T-helper 1 cell treated with Interleukin-12 subunit alpha and Interleukin-12 subunit beta and Interleukin-4 antibody, amounts not matched to agents 30 μg/mL and 1 μg/mL, for 36 hours (primary cell): ENCODE measurements at regions not wholly inside any gene's neighbourhood (a gene's known extent, or its start where the extent isn't known, plus 50 kb on each side); places are given as distances from the start of the nearest gene placed in this dataset.
"Not testable (repeated sequence)": the region's sequence is repeated elsewhere in the genome, so short reads cannot be mapped to it uniquely, and the experiment has no call there.

Experiments used
- H3K27ac Mint-ChIP-seq: one replicate; pipeline ENCODE4 v1.8.0; 2021; ENCODE audit warnings: mild to moderate bottlenecking, mixed read lengths
- H3K27me3 Mint-ChIP-seq: one replicate; pipeline ENCODE4 v1.8.0; 2021; ENCODE audit warnings: low read depth, mixed read lengths
- H3K36me3 Mint-ChIP-seq: one replicate; pipeline ENCODE4 v1.8.0; 2021; ENCODE audit warnings: low read depth, mixed read lengths
- H3K4me1 Mint-ChIP-seq: one replicate; pipeline ENCODE4 v1.8.0; 2021; ENCODE audit warnings: low read depth, mixed read lengths
- H3K4me3 Mint-ChIP-seq: one replicate; pipeline ENCODE4 v1.8.0; 2021; ENCODE audit warnings: mild to moderate bottlenecking, moderate library complexity, mixed read lengths
- H3K9me3 Mint-ChIP-seq: one replicate; pipeline ENCODE4 v1.8.0; 2021; ENCODE audit warnings: mixed read lengths

DNA sequence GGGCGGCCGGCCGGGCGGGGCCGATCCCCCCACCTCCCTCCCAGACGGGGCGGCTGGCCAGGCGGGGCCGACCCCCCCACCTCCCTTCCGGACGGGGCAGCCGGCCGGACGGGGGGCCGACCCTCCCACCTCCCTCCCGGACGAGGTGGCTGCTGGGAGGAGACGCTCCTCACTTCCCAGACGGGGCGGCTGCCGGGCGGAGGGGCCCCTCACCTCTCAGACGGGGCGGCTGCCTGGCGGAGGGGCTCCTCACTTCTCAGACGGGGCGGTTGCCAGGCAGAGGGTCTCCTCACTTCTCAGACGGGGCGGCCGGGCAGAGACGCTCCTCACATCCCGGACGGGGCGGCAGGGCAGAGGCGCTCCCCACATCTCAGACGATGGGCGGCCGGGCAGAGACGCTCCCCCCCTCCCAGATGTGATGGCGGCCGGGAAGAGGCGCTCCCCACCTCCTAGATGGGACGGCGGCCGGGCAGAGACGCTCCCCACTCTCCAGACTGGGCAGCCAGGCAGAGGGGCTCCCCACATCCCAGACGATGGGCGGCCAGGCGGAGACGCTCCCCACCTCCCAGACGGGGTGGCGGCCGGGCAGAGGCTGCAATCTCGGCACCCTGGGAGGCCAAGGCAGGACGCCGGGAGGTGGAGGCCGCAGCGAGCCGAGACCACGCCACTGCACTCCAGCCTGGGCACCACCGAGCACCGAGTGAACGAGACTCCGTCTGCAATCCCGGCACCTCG lies 675.8 kb downstream of the XIRP2 start:
- H3K36me3 Mint-ChIP-seq, H3K9me3 Mint-ChIP-seq, H3K27ac Mint-ChIP-seq, H3K4me1 Mint-ChIP-seq, H3K4me3 Mint-ChIP-seq, H3K27me3 Mint-ChIP-seq: not testable (repeated sequence)

DNA sequence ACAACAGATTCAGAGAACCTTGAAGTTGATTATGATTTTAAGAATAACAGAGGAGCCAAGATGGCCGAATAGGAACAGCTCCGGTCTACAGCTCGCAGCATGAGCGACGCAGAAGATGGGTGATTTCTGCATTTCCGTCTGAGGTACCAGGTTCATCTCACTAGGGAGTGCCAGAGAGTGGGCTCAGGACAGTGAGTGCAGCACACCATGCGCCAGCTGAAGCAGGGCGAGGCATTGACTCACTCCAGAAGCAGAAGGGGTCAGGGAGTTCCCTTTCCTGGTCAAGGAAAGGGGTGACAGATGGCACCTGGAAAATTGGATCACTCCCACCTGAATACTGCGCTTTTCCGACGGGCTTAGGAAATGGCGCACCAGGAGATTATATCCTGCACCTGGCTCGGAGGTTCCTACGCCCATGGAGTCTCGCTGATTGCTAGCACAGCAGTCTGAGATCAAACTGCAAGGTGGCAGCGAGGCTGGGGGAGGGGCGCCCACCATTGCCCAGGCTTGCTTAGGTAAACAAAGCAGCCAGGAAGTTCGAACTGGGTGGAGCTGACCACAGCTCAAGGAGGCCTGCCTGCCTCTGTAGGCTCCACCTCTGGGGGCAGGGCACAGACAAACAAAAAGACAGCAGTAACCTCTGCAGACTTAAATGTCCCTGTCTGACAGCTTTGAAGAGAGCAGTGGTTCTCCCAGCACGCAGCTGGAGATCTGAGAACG lies 670.2 kb downstream of the XIRP2 start:
- not testable (repeated sequence) for H3K9me3 Mint-ChIP-seq, H3K4me1 Mint-ChIP-seq, H3K4me3 Mint-ChIP-seq, H3K27me3 Mint-ChIP-seq, H3K27ac Mint-ChIP-seq, H3K36me3 Mint-ChIP-seq

DNA sequence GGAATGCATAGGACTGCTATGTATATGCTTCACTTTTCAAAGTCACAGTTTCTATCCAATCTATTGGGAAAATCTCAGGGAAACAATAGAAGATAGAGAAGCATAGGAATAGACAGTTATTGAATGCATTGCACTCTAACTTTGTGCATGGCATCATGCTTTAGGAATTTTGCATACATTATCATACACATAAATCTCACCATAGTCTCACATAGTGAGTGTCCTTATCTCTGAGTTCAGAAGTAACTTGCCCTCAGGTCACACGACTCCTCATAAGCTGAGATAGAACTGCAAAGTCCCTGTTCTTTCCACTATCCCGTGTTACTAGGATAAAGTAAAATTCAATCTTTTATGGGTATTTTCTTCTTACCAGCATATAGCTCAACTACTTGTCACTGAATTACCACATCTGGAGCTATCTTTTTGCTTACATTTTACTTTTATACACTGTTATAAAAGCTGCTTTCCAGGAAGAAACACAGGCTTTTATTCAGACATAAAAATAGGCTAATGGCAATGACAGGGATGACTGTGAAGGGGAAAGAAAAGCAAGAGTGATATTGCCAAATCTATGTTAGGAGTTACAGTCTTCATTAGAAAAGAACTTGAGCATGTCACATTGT lies 666.9 kb downstream of the XIRP2 start:
- Mint-ChIP-seq H3K9me3 (peaks cover 3% of the 10 kb centered on the region), H3K27me3 (no peaks in the 10 kb centered on the region), H3K27ac (no peak overlapping the region), H3K36me3 (no peaks in the 10 kb centered on the region), H3K4me3 (no peak overlapping the region), H3K4me1 (no peaks in the 10 kb centered on the region)

DNA sequence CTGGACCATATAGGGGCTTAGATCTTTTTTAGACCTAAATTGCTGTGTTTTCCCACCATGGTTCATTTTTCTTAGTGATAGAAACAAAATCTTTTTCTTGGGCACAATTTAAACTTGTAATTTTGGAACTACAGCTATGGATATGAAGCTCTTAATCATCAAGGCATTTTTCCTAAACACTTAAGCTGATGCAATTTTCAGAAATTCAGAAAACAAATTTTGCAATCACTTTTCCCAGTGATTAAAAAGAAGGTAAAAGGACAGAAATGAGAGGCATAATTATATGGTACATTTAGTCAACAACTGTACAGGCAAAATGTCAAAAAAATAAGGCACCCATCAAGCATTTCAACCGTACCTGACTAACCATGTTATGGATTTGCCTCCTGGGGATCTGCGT lies 665.4 kb downstream of the XIRP2 start:
- no peak overlapping the region for H3K27ac Mint-ChIP-seq
- H3K4me1 Mint-ChIP-seq: no peaks in the 10 kb centered on the region
- H3K4me3 Mint-ChIP-seq: no peak overlapping the region
- no peaks in the 10 kb centered on the region for H3K27me3 Mint-ChIP-seq
- no peaks in the 10 kb centered on the region for H3K9me3 Mint-ChIP-seq
- no peaks in the 10 kb centered on the region for H3K36me3 Mint-ChIP-seq

DNA sequence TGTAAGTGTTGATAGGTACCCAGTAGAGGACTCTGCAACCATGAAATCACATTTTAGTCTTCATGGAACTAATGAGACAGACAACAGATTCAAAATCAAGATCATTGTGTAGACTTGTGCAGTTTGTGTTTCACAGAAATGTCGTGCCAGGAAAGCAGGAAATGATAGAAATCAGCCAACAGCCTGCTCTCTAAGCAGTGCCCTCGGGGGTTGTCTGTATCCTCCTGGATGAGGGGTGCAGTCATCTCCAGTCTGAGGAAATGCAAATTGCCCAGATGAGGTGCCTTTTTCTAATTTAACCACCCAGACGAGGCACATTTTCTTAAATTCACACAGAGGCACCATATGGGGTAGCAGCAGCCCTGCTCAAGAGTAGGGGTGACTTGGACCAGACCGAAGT lies 663.1 kb downstream of the XIRP2 start:
- Mint-ChIP-seq H3K27me3 (no peaks in the 10 kb centered on the region), H3K4me3 (no peak overlapping the region), H3K36me3 (no peaks in the 10 kb centered on the region), H3K9me3 (no peaks in the 10 kb centered on the region), H3K27ac (no peak overlapping the region), H3K4me1 (no peaks in the 10 kb centered on the region)

DNA sequence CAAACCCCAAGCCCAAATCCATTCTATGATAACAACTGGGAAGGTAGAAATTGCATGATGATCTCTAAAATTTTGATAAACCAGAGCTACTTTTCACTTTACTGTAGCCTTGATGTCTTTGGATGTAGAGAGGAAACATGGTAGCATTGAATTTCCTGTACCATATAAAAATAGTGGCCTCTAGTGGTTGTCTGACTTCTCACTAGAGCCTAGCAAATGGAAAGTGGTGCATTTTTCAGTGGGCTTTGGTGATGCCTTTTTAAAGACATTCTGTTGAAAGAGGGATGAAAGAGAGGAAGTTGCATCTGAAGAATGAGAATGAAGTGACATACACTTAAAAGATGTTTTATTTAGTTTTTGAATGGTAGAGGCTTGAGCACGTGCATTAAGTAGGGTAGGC lies 662.2 kb downstream of the XIRP2 start:
- Mint-ChIP-seq H3K4me1 (no peaks in the 10 kb centered on the region), H3K4me3 (no peak overlapping the region), H3K9me3 (no peaks in the 10 kb centered on the region)

DNA sequence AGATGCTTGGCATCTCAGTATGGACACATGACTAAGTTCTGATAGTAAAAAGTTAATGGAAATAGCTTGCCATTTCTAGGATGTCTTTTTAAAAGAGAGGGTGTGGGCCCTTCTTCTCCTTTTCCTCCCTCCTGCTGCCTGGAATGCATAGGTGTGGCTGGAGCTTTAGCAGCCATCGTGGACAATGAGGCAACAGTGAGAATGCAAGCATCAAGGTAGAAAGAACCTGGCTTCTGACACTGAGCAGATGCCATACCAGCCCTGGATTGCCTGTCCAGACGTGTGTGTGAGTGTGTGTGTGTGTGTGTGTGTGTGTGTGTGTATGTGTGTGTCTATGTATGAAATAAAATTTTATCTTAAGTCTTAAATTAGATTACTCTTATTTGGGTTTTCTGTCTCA lies 660.1 kb downstream of the XIRP2 start:
- Mint-ChIP-seq H3K4me1 (no peaks in the 10 kb centered on the region), H3K36me3 (no peaks in the 10 kb centered on the region), H3K27ac (no peak overlapping the region), H3K9me3 (no peaks in the 10 kb centered on the region), H3K27me3 (no peaks in the 10 kb centered on the region), H3K4me3 (no peak overlapping the region)

More for the DNA sequence above, 662.2 kb downstream of the XIRP2 start:
- Mint-ChIP-seq H3K36me3 (no peaks in the 10 kb centered on the region), H3K27ac (no peak overlapping the region), H3K27me3 (no peaks in the 10 kb centered on the region)

DNA sequence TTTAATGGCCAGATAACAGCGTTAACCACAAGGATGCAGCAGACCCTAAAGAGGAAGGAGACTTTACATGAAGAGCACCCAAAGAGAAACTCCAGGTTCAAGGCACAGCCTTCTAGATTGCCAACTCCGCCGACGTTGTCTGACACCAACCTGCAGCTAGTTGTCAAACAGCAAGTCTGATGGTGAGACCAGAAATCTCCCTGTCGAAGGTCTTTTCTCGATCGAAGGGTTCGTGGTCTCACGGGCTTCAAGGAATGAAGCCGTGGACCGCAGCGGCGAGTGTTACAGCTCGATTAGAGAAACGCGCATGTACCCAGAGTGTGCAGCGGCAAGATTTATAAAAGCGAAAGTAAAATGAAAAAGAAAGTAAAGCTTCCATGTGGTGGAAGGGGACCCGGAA lies 656.3 kb downstream of the XIRP2 start:
- Mint-ChIP-seq H3K27me3 (no peaks in the 10 kb centered on the region), H3K9me3 (no peaks in the 10 kb centered on the region), H3K4me1 (no peaks in the 10 kb centered on the region), H3K4me3 (no peak overlapping the region), H3K27ac (no peak overlapping the region), H3K36me3 (no peaks in the 10 kb centered on the region)

DNA sequence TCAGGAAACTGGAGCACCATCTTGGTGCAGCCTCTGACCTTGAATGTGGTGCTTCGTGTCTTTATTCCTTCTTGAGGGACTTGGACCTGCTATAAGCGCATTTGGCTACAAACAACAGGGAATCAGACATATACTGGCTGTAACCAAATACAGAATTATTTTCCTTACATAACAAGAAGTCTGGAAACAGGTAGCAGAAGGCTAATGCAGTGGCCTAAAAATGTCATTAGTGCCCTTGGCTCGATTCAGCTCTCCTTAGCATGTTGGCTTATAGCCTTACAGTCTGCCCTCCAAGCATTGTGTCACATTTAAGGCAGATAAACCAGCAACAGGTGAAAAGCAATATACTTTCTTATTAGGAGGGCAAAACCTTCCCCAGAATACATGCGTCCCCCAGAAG lies 655.4 kb downstream of the XIRP2 start:
- Mint-ChIP-seq H3K27ac (no peak overlapping the region), H3K4me3 (no peak overlapping the region), H3K27me3 (no peaks in the 10 kb centered on the region), H3K36me3 (no peaks in the 10 kb centered on the region), H3K4me1 (no peaks in the 10 kb centered on the region), H3K9me3 (no peaks in the 10 kb centered on the region)

DNA sequence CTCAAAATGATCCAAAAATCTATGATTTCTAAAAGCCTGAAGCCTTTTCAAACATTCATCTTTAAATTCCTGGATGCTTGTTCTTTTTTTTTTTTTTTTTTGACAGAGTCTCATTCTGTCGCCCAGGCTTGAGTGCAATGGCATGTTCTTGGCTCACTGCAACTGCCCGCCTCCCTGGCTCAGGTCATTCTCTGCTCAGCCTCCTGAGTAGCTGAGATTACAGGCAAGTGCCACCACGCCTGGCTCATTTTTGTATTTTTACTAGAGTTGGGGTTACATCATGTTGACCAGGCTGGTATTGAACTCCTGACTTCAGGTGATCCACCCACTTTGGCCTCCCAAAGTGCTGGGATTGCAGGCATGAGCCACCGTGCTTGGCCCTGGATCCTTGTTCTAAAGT lies 649.5 kb downstream of the XIRP2 start:
- Mint-ChIP-seq H3K27me3 (no peaks in the 10 kb centered on the region), H3K27ac (no peak overlapping the region), H3K4me1 (no peaks in the 10 kb centered on the region), H3K4me3 (no peak overlapping the region), H3K9me3 (no peaks in the 10 kb centered on the region), H3K36me3 (no peaks in the 10 kb centered on the region)

DNA sequence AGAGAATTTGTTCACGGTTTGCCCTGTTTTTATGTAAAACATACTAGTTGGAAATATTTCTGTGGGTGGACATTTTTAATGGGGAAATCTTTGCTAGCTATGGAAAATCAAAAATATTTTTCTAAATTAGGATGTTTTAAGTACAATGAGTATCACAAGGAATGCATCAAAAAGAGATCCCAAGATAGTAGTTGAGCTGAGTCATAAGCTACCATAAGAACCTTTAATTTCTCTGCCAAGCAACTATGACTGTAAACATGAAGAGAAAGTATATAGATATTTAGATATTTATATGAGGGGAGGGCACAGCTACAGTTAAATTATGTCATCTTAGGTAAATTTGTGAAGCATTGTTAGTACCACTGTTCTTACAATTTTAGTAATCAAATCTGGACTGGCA lies 646.2 kb downstream of the XIRP2 start:
- H3K27ac Mint-ChIP-seq: no peak overlapping the region
- no peaks in the 10 kb centered on the region for H3K4me1 Mint-ChIP-seq
- no peaks in the 10 kb centered on the region for H3K9me3 Mint-ChIP-seq
- H3K4me3 Mint-ChIP-seq: no peak overlapping the region
- H3K36me3 Mint-ChIP-seq: no peaks in the 10 kb centered on the region
- H3K27me3 Mint-ChIP-seq: no peaks in the 10 kb centered on the region

DNA sequence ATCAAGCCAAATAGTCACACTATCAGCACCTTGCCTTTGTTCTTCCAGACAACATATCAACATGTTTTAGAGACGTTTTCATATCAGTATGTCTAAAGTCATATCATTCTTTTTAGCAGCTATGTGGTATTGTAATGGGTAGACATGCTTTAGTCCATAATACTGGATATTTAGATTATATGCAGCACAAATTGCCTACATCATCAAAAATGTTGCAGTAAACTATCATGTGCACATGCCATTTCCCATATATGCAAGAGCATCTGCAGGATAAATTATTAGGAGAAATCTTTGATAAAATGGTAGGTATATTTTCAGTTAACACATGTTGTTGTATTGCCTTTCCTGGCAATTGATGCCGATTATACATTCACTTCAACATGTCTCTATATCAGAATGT lies 636.5 kb downstream of the XIRP2 start:
- Mint-ChIP-seq H3K36me3 (no peaks in the 10 kb centered on the region), H3K9me3 (no peaks in the 10 kb centered on the region), H3K27me3 (no peaks in the 10 kb centered on the region), H3K27ac (no peak overlapping the region), H3K4me1 (no peaks in the 10 kb centered on the region), H3K4me3 (no peak overlapping the region)

DNA sequence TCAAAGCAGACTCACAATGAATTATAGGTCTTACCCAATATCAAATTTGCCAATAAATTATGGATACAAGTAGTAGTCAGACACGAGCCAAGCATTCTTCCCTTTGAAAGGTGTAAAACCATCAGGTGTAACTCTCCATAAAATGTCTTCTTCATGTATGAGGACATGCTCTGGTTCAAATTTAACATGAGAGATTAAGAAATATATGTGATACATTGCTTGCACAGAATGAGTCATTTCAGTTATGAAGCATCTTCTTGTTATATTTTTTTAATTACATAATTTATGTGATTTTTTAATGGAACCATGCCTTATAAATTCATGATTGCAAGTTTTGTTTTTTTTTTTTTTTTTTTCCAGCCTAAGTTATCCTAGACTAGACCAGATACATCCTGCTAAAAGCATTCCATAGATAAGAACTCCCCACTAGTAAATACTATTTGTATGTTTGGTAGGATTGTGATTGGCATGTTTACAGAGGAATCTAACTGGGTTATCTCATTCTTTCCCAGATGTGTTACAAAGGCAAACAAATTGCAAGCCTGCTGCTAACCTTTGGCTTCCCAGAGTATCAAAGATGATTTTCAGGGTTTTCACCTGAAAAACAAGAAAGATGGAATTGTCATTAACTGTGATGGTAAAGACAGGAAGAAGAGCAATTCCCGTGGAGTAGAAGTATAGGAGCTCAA lies 621.9 kb downstream of the XIRP2 start:
- no peak overlapping the region for H3K27ac Mint-ChIP-seq
- no peaks in the 10 kb centered on the region for H3K36me3 Mint-ChIP-seq
- no peaks in the 10 kb centered on the region for H3K27me3 Mint-ChIP-seq
- no peak overlapping the region for H3K4me3 Mint-ChIP-seq
- H3K4me1 Mint-ChIP-seq: no peaks in the 10 kb centered on the region
- H3K9me3 Mint-ChIP-seq: no peaks in the 10 kb centered on the region

DNA sequence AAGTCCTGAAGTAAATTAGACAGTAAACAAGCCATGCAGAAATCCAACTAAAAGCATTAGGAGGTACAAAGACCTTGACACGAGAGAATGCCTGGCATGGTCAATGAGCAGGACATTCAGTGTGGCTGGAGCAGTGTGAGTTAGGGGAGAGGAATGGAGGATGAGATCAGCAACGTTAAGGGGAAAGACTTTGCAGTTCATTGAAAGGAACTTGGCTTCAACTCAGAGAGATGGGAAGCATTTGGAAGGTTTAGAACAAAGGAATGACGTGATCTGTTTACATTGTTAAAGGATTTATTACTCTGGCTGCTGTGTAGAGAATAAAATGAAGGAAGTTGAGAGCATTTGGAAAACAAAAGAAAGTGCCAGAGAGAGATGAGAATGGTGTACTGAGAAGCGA lies 621.3 kb downstream of the XIRP2 start:
- no peaks in the 10 kb centered on the region for H3K4me1 Mint-ChIP-seq
- no peaks in the 10 kb centered on the region for H3K9me3 Mint-ChIP-seq
- H3K4me3 Mint-ChIP-seq: no peak overlapping the region
- no peaks in the 10 kb centered on the region for H3K36me3 Mint-ChIP-seq
- H3K27me3 Mint-ChIP-seq: no peaks in the 10 kb centered on the region
- no peak overlapping the region for H3K27ac Mint-ChIP-seq

DNA sequence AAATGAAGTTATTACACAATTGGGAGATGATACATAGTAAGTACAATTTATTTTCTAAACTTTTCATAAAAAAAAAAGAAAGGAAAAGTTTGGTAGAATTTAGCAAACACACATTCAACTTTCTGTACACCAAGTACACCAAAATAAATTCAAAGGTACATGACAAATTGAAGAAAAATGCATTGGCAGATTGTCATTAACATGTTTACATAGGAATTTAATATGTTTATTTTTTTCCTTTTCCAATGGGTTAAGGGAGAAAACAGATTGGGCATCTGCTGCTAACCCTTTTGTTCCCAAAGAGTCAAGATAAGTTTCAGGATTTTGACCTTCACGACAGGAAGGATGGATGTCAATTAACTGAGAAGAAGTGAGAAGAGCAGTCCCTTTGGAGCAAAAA lies 620.4 kb downstream of the XIRP2 start:
- H3K9me3 Mint-ChIP-seq: no peaks in the 10 kb centered on the region

More for the DNA sequence above, 620.4 kb downstream of the XIRP2 start:
- H3K27ac Mint-ChIP-seq: no peak overlapping the region
- H3K27me3 Mint-ChIP-seq: no peaks in the 10 kb centered on the region
- H3K4me3 Mint-ChIP-seq: no peak overlapping the region
- no peaks in the 10 kb centered on the region for H3K4me1 Mint-ChIP-seq
- H3K36me3 Mint-ChIP-seq: no peaks in the 10 kb centered on the region
